Endodermal cell (in vitro differentiated cells): ENCODE measurements at regions not wholly inside any gene's neighbourhood (a gene's known extent, or its start where the extent isn't known, plus 50 kb on each side); places are given as distances from the start of the nearest gene placed in this dataset.

Experiments
- DNase-seq: peaks from one replicate; pipeline ENCODE4 v3.0.0-alpha.2; 2017
- H3K27ac ChIP-seq: 2 replicates; pipeline ENCODE4 v1.5.1; 2013; ENCODE audit warnings: mild to moderate bottlenecking, low read depth, low read length, moderate library complexity
- H3K27me3 ChIP-seq: 2 replicates; pipeline ENCODE4 v1.6.1; 2013; ENCODE audit warnings: mild to moderate bottlenecking, low read length, moderate library complexity; ENCODE audit not compliant: insufficient read depth, control insufficient read depth, poor library complexity, severe bottlenecking
- H3K36me3 ChIP-seq: 2 replicates; pipeline ENCODE4 v1.7.0; 2013; ENCODE audit warnings: mild to moderate bottlenecking, low read length, moderate library complexity; ENCODE audit not compliant: control insufficient read depth, insufficient read depth
- H3K4me1 ChIP-seq: one replicate; pipeline ENCODE4 v1.7.0; 2013; ENCODE audit warnings: low read length; ENCODE audit not compliant: control insufficient read depth, insufficient read depth
- H3K4me3 ChIP-seq: 2 replicates; pipeline ENCODE4 v1.5.1; 2013; ENCODE audit warnings: mild to moderate bottlenecking, low read length, moderate library complexity
- H3K9ac ChIP-seq: 2 replicates; pipeline ENCODE4 v1.6.1; 2013; ENCODE audit warnings: mild to moderate bottlenecking, low read length, moderate library complexity; ENCODE audit not compliant: poor library complexity, severe bottlenecking; ENCODE audit errors: extremely low read depth
- H3K9me3 ChIP-seq: 2 replicates; pipeline ENCODE4 v1.6.1; 2013; ENCODE audit warnings: mild to moderate bottlenecking, low read length, moderate library complexity; ENCODE audit not compliant: control insufficient read depth
- H3K27ac Mint-ChIP-seq: 2 replicates; pipeline ENCODE4 v1.8.0; 2020; ENCODE audit warnings: mixed read lengths
- H3K27me3 Mint-ChIP-seq: 2 replicates; pipeline ENCODE4 v1.8.0; 2021; ENCODE audit warnings: mild to moderate bottlenecking, mixed read lengths; ENCODE audit not compliant: insufficient read depth
- H3K36me3 Mint-ChIP-seq: 2 replicates; pipeline ENCODE4 v1.8.0; 2020; ENCODE audit warnings: low read depth, mixed read lengths
- H3K4me1 Mint-ChIP-seq: 2 replicates; pipeline ENCODE4 v1.8.0; 2020; ENCODE audit warnings: mixed read lengths
- H3K4me3 Mint-ChIP-seq: 2 replicates; pipeline ENCODE4 v1.8.0; 2020; ENCODE audit warnings: mild to moderate bottlenecking, moderate library complexity, mixed read lengths
- H3K9me3 Mint-ChIP-seq: 2 replicates; pipeline ENCODE4 v1.8.0; 2020; ENCODE audit warnings: mild to moderate bottlenecking, mixed read lengths
- CTCF ChIP-seq: fragments of 200-600 bp; sonication (generic); conservative IDR thresholded peaks from 2 replicates; pipeline ENCODE4 v1.5.0; 2021; ENCODE audit warnings: antibody characterized with exemption, mild to moderate bottlenecking
- WGBS, 2 experiments: methylation state at CpG; one replicate each; pipeline versions ENCODE4 v1.1.5 to v1.1.7; 2013; ENCODE audit warnings: missing lambda C conversion rate in 2 of 2, mixed read lengths in 1 of 2; ENCODE audit not compliant: insufficient coverage in 1 of 2, insufficient read length in 1 of 2; 5-methylcytosine and 5-hydroxymethylcytosine counted together

- no peaks in the 10 kb centered on the region for H3K27me3 Mint-ChIP-seq
- no peaks in the 10 kb centered on the region for H3K27me3 ChIP-seq
- no peak overlapping the region for H3K4me3 ChIP-seq
- H3K4me1 Mint-ChIP-seq = no peaks in the 10 kb centered on the region
- DNase-seq = no peak
- no peak overlapping the region for H3K9ac ChIP-seq
- no peaks in the 10 kb centered on the region for H3K36me3 ChIP-seq
- H3K9me3 Mint-ChIP-seq = no peaks in the 10 kb centered on the region
- no peaks in the 10 kb centered on the region for H3K9me3 ChIP-seq
- no peaks in the 10 kb centered on the region for H3K36me3 Mint-ChIP-seq
- no peak overlapping the region for H3K27ac ChIP-seq
- H3K4me1 ChIP-seq = no peaks in the 10 kb centered on the region
- H3K4me3 Mint-ChIP-seq = no peak overlapping the region
- H3K27ac Mint-ChIP-seq = no peak overlapping the region
- 80 to 86% methylated on average over 1 to 3 of the region's 3 CpGs for WGBS, 2 experiments
- TF ChIP-seq CTCF = no peak
Measured at GRCh38 chr3:82783194-82783593, 1021.7 kb upstream of the GBE1 start.

GRCh38 chr3:82773207-82773606, 1011.8 kb upstream of the GBE1 start:
- Histone ChIP-seq H3K9me3 (no peaks in the 10 kb centered on the region), H3K4me1 (no peaks in the 10 kb centered on the region), H3K4me3 (no peak overlapping the region), H3K36me3 (no peaks in the 10 kb centered on the region), H3K9ac (no peak overlapping the region), H3K27ac (no peak overlapping the region), H3K27me3 (no peaks in the 10 kb centered on the region)
- TF ChIP-seq CTCF = no peak
- H3K36me3 Mint-ChIP-seq = no peaks in the 10 kb centered on the region
- H3K4me1 Mint-ChIP-seq = no peaks in the 10 kb centered on the region
- WGBS, 2 experiments = 91% methylated on average over 3 to 4 of the region's 4 CpGs
- no peaks in the 10 kb centered on the region for H3K27me3 Mint-ChIP-seq
- no peak for DNase-seq
- no peak overlapping the region for H3K4me3 Mint-ChIP-seq
- H3K9me3 Mint-ChIP-seq = peaks cover 5% of the 10 kb centered on the region
- H3K27ac Mint-ChIP-seq = no peak overlapping the region

- Mint-ChIP-seq H3K36me3 (no peaks in the 10 kb centered on the region), H3K4me1 (no peaks in the 10 kb centered on the region), H3K27me3 (no peaks in the 10 kb centered on the region), H3K4me3 (no peak overlapping the region), H3K9me3 (no peaks in the 10 kb centered on the region), H3K27ac (no peak overlapping the region)
- WGBS, 2 experiments = 93% methylated on average over 1 of the region's 1 CpG; no CpG with 5 or more reads in 1 of the 2 experiments
- no peak for TF ChIP-seq CTCF
- Histone ChIP-seq H3K36me3 (no peaks in the 10 kb centered on the region), H3K27me3 (no peaks in the 10 kb centered on the region), H3K9ac (no peak overlapping the region), H3K4me1 (no peaks in the 10 kb centered on the region), H3K4me3 (no peak overlapping the region), H3K9me3 (no peaks in the 10 kb centered on the region), H3K27ac (no peak overlapping the region)
- DNase-seq = no peak
Measured at GRCh38 chr3:82764521-82764920, 1003.1 kb upstream of the GBE1 start.
